Osteocyte (in vitro differentiated cells): ENCODE measurements at regions not wholly inside any gene's neighbourhood (a gene's known extent, or its start where the extent isn't known, plus 50 kb on each side); places are given as distances from the start of the nearest gene placed in this dataset.
"Not testable (repeated sequence)": the region's sequence is repeated elsewhere in the genome, so short reads cannot be mapped to it uniquely, and the experiment has no call there.

Experiments used
- DNase-seq: peaks from one replicate; pipeline ENCODE4 v3.0.0; 2021; ENCODE audit warnings: mixed read lengths; ENCODE audit not compliant: unreplicated experiment; ENCODE audit errors: extremely low spot score
- H3K27ac Mint-ChIP-seq: one replicate; pipeline ENCODE4 v1.8.0; 2021; ENCODE audit warnings: mild to moderate bottlenecking, mixed read lengths; ENCODE audit not compliant: unreplicated experiment
- H3K27me3 Mint-ChIP-seq: one replicate; pipeline ENCODE4 v1.8.0; 2021; ENCODE audit warnings: mixed read lengths; ENCODE audit not compliant: unreplicated experiment
- H3K36me3 Mint-ChIP-seq: one replicate; pipeline ENCODE4 v1.8.0; 2021; ENCODE audit warnings: mixed read lengths; ENCODE audit not compliant: unreplicated experiment
- H3K4me1 Mint-ChIP-seq: one replicate; pipeline ENCODE4 v1.8.0; 2021; ENCODE audit warnings: mixed read lengths; ENCODE audit not compliant: unreplicated experiment
- H3K4me3 Mint-ChIP-seq: one replicate; pipeline ENCODE4 v1.8.0; 2021; ENCODE audit warnings: mild to moderate bottlenecking, moderate library complexity, mixed read lengths; ENCODE audit not compliant: unreplicated experiment
- H3K9me3 Mint-ChIP-seq: one replicate; pipeline ENCODE4 v1.8.0; 2021; ENCODE audit warnings: mixed read lengths; ENCODE audit not compliant: unreplicated experiment
- CTCF ChIP-seq: fragments of 200-600 bp; sonication (generic); IDR thresholded peaks from 2 replicates; pipeline ENCODE4 v1.5.0; 2021; ENCODE audit warnings: antibody characterized with exemption, mild to moderate bottlenecking, moderate library complexity

GRCh38 chr22:47409539-47410275 is 647.3 kb downstream of the TBC1D22A start:
- Mint-ChIP-seq H3K4me1 (no peaks in the 10 kb centered on the region), H3K27me3 (no peaks in the 10 kb centered on the region), H3K36me3 (no peaks in the 10 kb centered on the region), H3K27ac (no peak overlapping the region), H3K4me3 (no peak overlapping the region), H3K9me3 (peaks cover 36% of the 10 kb centered on the region)
- DNase-seq, result peak; percentile 71
- no peak for TF ChIP-seq CTCF

DNA sequence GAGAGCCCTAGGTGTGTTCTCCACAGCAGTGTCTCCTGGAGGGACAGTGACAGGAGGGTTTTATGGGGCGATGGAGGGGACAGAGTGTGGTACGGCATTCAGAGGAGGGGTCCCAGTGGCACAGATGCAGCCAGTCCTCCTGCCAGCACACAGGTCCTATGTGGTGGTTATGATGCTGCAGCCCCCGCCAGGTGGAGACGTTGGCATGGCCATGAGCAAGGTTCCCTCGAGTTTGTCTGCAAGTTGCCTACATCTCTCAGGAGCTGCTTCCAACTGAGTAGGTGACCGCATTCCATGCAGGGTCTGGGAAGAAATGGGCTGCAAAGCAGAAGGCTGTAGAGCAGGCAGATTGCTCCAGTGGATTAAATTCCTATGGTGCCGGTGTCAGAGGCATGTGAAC is 646.0 kb downstream of the TBC1D22A start:
- Mint-ChIP-seq H3K27ac (no peak overlapping the region), H3K4me1 (no peaks in the 10 kb centered on the region), H3K9me3 (peaks cover 32% of the 10 kb centered on the region), H3K4me3 (no peak overlapping the region), H3K27me3 (no peaks in the 10 kb centered on the region), H3K36me3 (no peaks in the 10 kb centered on the region)
- peak; percentile 74 for DNase-seq
- no peak for TF ChIP-seq CTCF

DNA sequence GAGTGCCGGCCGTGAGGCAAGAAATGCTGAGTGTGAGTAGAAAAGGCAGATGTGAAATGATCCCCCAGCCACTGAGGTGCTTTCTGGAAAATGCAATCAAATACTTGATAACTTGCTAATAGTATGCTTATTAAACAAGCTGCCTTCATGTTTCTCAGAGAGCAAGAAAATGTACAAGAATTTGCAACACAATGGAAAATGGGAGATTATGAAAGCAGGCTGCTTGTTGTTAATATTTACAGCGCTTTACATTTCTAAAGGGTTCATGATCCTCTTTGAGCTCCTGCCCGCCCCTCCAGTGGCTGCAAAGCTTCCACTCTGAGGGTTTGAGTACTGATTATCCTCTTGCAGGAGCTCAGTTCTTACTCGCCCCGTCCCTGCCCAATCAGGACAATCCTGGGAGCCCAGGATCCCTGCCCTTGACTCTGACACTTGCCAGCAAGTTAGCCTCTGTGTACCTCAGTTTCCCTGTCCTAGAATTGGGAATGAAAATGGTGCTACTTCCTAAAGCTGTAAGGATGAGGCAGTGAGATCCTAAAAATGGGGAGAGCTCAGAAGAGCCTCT is 645.1 kb downstream of the TBC1D22A start:
- no peak for TF ChIP-seq CTCF
- Mint-ChIP-seq H3K36me3 (no peaks in the 10 kb centered on the region), H3K4me3 (no peak overlapping the region), H3K9me3 (peaks cover 24% of the 10 kb centered on the region), H3K27ac (no peak overlapping the region), H3K4me1 (no peaks in the 10 kb centered on the region), H3K27me3 (no peaks in the 10 kb centered on the region)
- DNase-seq, result peak; percentile 38

DNA sequence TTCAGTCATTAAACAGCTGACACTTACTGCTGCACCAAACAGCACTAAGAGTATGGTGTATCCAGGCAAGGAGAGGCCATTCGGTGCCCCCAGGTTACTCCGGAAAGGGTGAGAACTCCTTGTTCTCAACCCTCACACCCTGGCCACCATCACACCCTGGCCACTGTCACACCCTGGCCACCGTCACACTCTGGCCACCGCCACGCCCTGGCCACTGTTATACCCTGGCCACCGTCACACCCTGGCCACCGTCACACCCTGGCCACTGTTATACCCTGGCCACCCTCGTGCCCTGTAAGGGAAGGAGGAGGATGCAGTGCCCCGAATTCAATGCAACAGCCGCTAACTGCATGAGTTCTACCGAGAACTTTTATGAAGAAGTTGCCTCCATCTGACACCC is 644.4 kb downstream of the TBC1D22A start:
- peak; percentile 69 for DNase-seq
- Mint-ChIP-seq H3K4me1 (no peaks in the 10 kb centered on the region), H3K36me3 (no peaks in the 10 kb centered on the region), H3K27ac (no peak overlapping the region), H3K27me3 (no peaks in the 10 kb centered on the region), H3K9me3 (peaks cover 25% of the 10 kb centered on the region), H3K4me3 (no peak overlapping the region)
- TF ChIP-seq CTCF, result no peak

GRCh38 chr22:47406180-47406834 is 643.9 kb downstream of the TBC1D22A start:
- no peak overlapping the region for H3K27ac Mint-ChIP-seq
- peak; percentile 62 for DNase-seq
- no peak for TF ChIP-seq CTCF
- H3K27me3 Mint-ChIP-seq, result no peaks in the 10 kb centered on the region
- peaks cover 21% of the 10 kb centered on the region for H3K9me3 Mint-ChIP-seq
- H3K36me3 Mint-ChIP-seq, result no peaks in the 10 kb centered on the region
- no peak overlapping the region for H3K4me3 Mint-ChIP-seq
- no peaks in the 10 kb centered on the region for H3K4me1 Mint-ChIP-seq

GRCh38 chr22:47405222-47405621 is 642.8 kb downstream of the TBC1D22A start:
- DNase-seq, result peak; percentile 80
- not testable (repeated sequence) for H3K4me3 Mint-ChIP-seq, H3K4me1 Mint-ChIP-seq, H3K27me3 Mint-ChIP-seq, H3K27ac Mint-ChIP-seq, H3K36me3 Mint-ChIP-seq
- peaks cover 21% of the 10 kb centered on the region for H3K9me3 Mint-ChIP-seq
